ENCODE measurements at regions not wholly inside any gene's neighbourhood (a gene's known extent, or its start where the extent isn't known, plus 50 kb on each side); places are given as distances from the start of the nearest gene placed in this dataset.

- TF ChIP-seq, protein P1, sequence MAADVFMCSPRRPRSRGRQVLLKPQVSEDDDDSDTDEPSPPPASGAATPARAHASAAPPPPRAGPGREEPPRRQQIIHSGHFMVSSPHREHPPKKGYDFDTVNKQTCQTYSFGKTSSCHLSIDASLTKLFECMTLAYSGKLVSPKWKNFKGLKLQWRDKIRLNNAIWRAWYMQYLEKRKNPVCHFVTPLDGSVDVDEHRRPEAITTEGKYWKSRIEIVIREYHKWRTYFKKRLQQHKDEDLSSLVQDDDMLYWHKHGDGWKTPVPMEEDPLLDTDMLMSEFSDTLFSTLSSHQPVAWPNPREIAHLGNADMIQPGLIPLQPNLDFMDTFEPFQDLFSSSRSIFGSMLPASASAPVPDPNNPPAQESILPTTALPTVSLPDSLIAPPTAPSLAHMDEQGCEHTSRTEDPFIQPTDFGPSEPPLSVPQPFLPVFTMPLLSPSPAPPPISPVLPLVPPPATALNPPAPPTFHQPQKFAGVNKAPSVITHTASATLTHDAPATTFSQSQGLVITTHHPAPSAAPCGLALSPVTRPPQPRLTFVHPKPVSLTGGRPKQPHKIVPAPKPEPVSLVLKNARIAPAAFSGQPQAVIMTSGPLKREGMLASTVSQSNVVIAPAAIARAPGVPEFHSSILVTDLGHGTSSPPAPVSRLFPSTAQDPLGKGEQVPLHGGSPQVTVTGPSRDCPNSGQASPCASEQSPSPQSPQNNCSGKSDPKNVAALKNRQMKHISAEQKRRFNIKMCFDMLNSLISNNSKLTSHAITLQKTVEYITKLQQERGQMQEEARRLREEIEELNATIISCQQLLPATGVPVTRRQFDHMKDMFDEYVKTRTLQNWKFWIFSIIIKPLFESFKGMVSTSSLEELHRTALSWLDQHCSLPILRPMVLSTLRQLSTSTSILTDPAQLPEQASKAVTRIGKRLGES (CRISPR knock-in tag; IDR thresholded peaks at IDR 0.05; ENCODE audit: borderline replicate concordance), result no peak
- TF ChIP-seq RBFOX2 (IDR thresholded peaks at IDR 0.05; ENCODE audit: low read depth, low read length) (no peak), TERF1 (CRISPR knock-in tag; IDR thresholded peaks at IDR 0.05) (no peak), ZNF782 (CRISPR knock-in tag; IDR thresholded peaks at IDR 0.05; ENCODE audit: borderline replicate concordance) (no peak), ZNF75D (CRISPR knock-in tag; IDR thresholded peaks at IDR 0.05; ENCODE audit: borderline replicate concordance) (no peak), ASH2L (IDR thresholded peaks at IDR 0.05; ENCODE audit: insufficient read length, low read depth, low read length) (no peak), ZNF737 (CRISPR knock-in tag; IDR thresholded peaks at IDR 0.05; ENCODE audit: borderline replicate concordance) (no peak), ZNF891 (CRISPR knock-in tag; IDR thresholded peaks at IDR 0.05) (no peak)
Measured at GRCh38 chr4:116303736-116304188, 781.6 kb downstream of the TRAM1L1 start (continued).

Measured in HepG2 (cell line).